GM06990 (cell line): ENCODE measurements at regions not wholly inside any gene's neighbourhood (a gene's known extent, or its start where the extent isn't known, plus 50 kb on each side); places are given as distances from the start of the nearest gene placed in this dataset.

Experiments used
- DNase-seq: peaks from one replicate; pipeline ENCODE4 v3.0.0-alpha.2; 2011; ENCODE audit not compliant: insufficient read length; ENCODE audit errors: extremely low read depth
- H3K27me3 ChIP-seq: replicated peaks from 2 replicates; pipeline ENCODE4 v1.6.0; 2011; ENCODE audit warnings: low read length; ENCODE audit not compliant: control insufficient read depth, insufficient read depth
- H3K36me3 ChIP-seq: 2 replicates; pipeline ENCODE4 v1.5.1; 2011; ENCODE audit warnings: low read length; ENCODE audit not compliant: control insufficient read depth, insufficient read depth
- H3K4me3 ChIP-seq: replicated peaks from 2 replicates; pipeline ENCODE4 v1.5.1; 2011; ENCODE audit warnings: low read depth, mild to moderate bottlenecking, control low read depth, low read length
- TF ChIP-seq, protein P1 (sequence below): IDR thresholded peaks from 2 replicates; pipeline ENCODE4 v1.5.1; 2011; ENCODE audit warnings: low read length, control low read depth, mild to moderate bottlenecking, inconsistent platforms; ENCODE audit not compliant: insufficient read depth, poor library complexity, severe bottlenecking

DNA sequence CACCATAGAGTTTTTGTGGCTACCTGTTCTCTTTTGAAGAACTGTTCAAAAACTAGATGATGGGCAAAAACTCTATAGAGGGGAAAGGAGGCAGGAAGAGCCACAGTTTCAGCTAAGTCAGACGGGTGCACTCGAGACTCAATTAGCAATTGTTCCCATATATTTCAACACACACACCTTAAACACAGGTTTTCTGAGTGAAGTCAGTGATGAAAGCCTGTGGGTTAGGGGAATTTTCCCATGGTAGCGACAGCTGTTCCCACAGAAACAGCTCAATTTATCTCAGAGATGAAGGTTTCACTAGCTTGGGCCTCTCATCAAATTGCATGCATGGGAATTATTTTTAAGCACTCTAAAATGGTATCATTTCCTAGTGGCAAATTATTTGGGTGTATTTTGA is 143.4 kb downstream of the ZIC5 start:
- TF ChIP-seq, protein P1, sequence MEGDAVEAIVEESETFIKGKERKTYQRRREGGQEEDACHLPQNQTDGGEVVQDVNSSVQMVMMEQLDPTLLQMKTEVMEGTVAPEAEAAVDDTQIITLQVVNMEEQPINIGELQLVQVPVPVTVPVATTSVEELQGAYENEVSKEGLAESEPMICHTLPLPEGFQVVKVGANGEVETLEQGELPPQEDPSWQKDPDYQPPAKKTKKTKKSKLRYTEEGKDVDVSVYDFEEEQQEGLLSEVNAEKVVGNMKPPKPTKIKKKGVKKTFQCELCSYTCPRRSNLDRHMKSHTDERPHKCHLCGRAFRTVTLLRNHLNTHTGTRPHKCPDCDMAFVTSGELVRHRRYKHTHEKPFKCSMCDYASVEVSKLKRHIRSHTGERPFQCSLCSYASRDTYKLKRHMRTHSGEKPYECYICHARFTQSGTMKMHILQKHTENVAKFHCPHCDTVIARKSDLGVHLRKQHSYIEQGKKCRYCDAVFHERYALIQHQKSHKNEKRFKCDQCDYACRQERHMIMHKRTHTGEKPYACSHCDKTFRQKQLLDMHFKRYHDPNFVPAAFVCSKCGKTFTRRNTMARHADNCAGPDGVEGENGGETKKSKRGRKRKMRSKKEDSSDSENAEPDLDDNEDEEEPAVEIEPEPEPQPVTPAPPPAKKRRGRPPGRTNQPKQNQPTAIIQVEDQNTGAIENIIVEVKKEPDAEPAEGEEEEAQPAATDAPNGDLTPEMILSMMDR = no peak

DNA sequence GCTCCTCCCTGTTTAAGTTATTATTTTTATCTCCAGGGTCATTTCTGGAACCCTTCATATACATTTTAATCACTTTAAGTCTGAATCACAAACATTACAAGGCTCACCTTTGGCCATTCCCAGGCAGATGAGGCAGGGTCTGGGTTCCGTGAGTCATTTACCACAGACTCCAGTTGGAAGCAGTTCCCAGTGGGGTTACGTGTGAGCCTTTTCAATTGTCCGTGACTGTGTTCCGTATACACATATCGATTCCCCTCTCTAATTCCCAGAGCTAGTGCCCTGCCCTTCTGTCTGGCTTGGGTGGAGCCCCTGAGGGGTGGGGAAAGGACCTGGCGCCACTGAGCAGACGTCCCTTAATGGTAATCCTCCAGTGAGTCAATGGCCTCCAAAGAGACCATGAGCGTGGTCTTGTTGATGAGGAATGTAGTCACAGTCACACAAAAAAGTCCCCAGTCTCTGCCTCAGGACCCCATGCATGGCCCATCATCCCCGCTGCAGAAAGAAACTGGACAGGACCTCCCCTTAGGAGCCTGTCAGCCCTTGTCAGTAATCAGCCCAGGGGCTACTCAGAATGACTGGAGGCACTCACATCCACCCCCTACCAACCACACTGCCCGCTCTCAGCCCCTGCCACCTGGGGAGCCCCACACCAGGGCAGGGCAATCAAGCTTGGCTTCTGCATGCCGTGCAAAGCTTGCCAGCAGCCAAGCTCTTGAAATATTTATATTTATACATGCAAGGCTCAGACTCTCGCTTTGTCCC is 144.4 kb downstream of the ZIC5 start:
- no peak for DNase-seq
- H3K4me3 ChIP-seq = no peak overlapping the region
- H3K27me3 ChIP-seq = no peaks in the 10 kb centered on the region; the same call in 1 of the 2 replicates
- TF ChIP-seq, protein P1 = no peak
- no peaks in the 10 kb centered on the region for H3K36me3 ChIP-seq

More for the DNA sequence above, 143.4 kb downstream of the ZIC5 start:
- no peaks in the 10 kb centered on the region for H3K36me3 ChIP-seq
- H3K27me3 ChIP-seq = no peaks in the 10 kb centered on the region; the same call in 1 of the 2 replicates
- H3K4me3 ChIP-seq = no peak overlapping the region
- no peak for DNase-seq

- DNase-seq = no peak
- Histone ChIP-seq H3K36me3 (no peaks in the 10 kb centered on the region), H3K4me3 (no peak overlapping the region), H3K27me3 (no peaks in the 10 kb centered on the region)
- TF ChIP-seq, protein P1 = no peak
These were observed 147.6 kb downstream of the ZIC5 start for GRCh38 chr13:99823961-99824360.

GRCh38 chr13:99822820-99823219 is 148.7 kb downstream of the ZIC5 start:
- no peaks in the 10 kb centered on the region for H3K36me3 ChIP-seq
- TF ChIP-seq, protein P1 = no peak
- no peak overlapping the region for H3K4me3 ChIP-seq
- no peaks in the 10 kb centered on the region for H3K27me3 ChIP-seq
- DNase-seq = no peak

DNA sequence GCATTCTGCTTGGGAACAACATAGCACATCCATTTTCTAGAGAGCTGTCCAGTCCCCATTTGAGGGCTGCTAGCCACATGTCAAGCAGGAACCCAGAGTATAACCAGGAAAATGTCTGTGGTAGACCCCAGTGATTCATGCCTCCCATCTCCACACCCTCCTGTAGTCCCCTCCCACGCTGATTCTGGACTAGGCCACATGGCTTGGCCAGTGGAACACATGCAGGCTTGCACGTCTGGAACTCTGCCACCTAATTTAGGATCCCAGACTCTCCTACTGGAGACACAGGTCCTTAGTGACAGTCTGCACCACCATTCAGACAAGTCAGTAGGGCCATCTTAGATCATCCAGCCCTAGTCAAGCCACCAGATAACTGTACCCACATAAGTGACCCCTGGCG is 149.8 kb downstream of the ZIC5 start:
- TF ChIP-seq, protein P1 = no peak

DNA sequence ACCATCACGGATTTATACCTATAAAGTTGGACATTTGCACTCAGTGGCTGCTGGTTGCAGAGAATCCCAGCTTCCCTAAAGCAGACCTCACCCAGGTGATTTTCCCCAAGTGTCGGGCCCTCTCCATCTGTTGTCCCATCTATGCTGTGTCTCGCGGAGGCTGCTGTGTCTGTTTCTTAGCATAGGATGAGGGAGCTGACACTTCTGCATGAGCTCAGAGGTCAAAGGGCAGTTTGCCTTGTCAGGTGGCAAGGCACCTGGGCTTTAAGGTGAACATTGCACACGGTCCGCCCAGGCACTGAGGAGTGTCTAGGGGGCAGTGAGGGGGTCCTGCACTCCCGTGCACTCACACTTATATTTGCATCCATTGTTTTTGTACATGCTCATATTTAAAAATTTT is 151.6 kb downstream of the ZIC5 start:
- no peaks in the 10 kb centered on the region for H3K27me3 ChIP-seq
- no peaks in the 10 kb centered on the region for H3K36me3 ChIP-seq
- H3K4me3 ChIP-seq = no peak overlapping the region
- TF ChIP-seq, protein P1 = no peak
- no peak for DNase-seq

More for the DNA sequence above, 149.8 kb downstream of the ZIC5 start:
- DNase-seq = no peak
- no peaks in the 10 kb centered on the region for H3K36me3 ChIP-seq
- H3K4me3 ChIP-seq = no peak overlapping the region
- H3K27me3 ChIP-seq = no peaks in the 10 kb centered on the region
